GM12874 (cell line): ENCODE measurements at regions not wholly inside any gene's neighbourhood (a gene's known extent, or its start where the extent isn't known, plus 50 kb on each side); places are given as distances from the start of the nearest gene placed in this dataset.

Source experiments
- TF ChIP-seq, protein P1 (sequence below): IDR thresholded peaks from 2 replicates; pipeline ENCODE4 v1.5.1; 2011; ENCODE audit warnings: low read depth, mild to moderate bottlenecking, control low read depth, low read length, moderate library complexity; ENCODE audit not compliant: insufficient read depth

DNA sequence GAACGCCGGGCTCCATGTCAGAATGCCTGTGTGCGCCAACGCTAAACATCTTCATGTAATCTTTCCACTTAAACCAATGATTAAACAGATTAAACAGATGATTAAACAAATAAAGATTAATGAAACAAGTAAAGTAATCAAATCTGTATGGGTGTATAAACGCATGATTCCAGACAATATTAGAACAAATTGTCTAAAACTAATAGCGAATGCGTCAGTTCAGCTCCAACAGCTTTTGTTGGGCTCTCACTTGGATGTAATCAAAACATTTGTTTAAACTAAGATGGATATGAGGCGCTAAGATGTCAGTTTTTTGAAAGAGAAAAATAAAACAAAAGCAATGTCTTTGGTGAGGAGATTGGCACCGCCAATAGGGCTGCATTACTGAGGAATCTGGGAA is 299.1 kb upstream of the TLE3 start:
- TF ChIP-seq, protein P1, sequence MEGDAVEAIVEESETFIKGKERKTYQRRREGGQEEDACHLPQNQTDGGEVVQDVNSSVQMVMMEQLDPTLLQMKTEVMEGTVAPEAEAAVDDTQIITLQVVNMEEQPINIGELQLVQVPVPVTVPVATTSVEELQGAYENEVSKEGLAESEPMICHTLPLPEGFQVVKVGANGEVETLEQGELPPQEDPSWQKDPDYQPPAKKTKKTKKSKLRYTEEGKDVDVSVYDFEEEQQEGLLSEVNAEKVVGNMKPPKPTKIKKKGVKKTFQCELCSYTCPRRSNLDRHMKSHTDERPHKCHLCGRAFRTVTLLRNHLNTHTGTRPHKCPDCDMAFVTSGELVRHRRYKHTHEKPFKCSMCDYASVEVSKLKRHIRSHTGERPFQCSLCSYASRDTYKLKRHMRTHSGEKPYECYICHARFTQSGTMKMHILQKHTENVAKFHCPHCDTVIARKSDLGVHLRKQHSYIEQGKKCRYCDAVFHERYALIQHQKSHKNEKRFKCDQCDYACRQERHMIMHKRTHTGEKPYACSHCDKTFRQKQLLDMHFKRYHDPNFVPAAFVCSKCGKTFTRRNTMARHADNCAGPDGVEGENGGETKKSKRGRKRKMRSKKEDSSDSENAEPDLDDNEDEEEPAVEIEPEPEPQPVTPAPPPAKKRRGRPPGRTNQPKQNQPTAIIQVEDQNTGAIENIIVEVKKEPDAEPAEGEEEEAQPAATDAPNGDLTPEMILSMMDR: no peak

DNA sequence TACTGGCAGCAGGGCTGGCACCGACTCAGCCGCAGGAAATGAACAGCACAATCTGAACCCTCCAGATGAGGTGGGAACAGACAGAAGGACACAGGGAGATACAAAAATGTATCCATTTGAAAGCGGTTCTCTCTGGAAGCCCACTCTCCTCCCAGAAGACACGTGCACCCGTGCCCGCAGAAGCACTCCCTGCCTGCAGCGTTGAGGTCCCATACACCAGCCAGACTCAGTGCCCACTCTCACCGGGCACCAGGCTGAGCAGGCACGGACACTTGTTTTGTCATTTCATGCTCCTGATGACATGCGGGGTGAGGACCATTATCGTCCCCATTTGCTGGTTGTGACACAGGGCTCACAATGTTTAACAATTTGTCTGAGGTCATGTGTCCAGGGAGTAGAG is 297.4 kb upstream of the TLE3 start:
- TF ChIP-seq, protein P1: no peak

DNA sequence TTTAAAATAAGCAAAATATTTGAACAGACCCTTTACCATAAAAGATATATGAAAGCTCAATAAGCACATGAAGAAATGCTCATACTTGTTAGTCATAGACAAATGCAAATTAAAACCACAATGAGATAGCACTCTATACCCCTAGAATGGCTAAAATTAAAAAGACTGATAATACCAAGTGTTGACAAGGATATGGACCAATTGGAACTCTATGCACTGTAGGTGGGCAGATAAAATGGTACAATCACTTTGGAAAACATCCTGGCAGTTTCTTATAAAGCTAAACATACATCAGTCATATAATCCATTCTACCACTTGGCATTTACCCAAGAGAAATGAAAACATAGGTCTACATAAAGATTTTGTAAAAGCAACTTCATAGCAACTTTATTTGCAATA is 293.0 kb upstream of the TLE3 start:
- TF ChIP-seq, protein P1: no peak

DNA sequence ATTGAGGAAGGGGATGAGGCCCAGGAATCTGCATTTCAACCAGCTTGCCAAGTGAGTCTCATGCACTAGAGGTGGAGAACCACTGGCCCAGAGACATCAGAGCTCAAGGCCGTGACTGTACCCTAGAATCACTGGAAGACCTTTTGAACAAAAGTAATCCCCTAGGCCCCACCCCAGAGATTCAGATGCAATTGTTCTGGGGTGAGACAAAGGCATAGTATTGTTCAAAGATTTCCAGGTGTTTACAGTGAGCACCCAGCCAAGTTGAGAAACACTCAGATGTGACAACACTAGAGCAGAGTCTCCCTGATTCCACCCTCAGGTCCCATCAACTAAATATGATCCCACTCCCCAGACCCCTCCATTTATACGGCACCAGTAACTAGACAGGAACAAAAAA is 290.3 kb upstream of the TLE3 start:
- TF ChIP-seq, protein P1: no peak

- TF ChIP-seq, protein P1: no peak
Observed at GRCh38 chr15:70387081-70387480, 289.4 kb upstream of the TLE3 start.

DNA sequence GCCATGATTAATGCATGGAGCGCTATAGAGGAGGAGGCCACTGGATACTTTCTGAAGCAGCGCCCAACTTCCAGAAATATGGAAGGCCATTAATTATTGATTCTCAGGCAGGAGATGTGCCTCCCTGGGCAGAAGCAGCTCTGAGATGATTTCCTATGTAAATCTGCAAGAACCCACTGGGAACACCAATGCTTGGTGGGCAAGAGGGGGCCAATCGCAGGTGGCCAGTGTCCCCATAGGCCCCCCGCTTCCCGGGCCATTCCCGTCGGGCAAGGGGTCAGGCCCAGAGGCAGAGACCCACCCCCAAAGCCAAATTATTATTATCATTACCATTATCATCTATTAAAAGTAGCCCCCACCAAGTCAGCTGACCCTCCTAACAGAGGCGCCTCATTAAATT is 288.0 kb upstream of the TLE3 start:
- TF ChIP-seq, protein P1: no peak

- TF ChIP-seq, protein P1: no peak
Observed at GRCh38 chr15:70385052-70385451, 287.3 kb upstream of the TLE3 start.

GRCh38 chr15:70383856-70384255 is 286.1 kb upstream of the TLE3 start:
- TF ChIP-seq, protein P1: no peak
